ENCODE measurements at regions not wholly inside any gene's neighbourhood (a gene's known extent, or its start where the extent isn't known, plus 50 kb on each side); places are given as distances from the start of the nearest gene placed in this dataset.
A peak's percentile ranks its signal among the peaks of the same experiment; 100 is the strongest.
"Not testable (repeated sequence)": the region's sequence is repeated elsewhere in the genome, so short reads cannot be mapped to it uniquely, and the experiment has no call there.

DNA sequence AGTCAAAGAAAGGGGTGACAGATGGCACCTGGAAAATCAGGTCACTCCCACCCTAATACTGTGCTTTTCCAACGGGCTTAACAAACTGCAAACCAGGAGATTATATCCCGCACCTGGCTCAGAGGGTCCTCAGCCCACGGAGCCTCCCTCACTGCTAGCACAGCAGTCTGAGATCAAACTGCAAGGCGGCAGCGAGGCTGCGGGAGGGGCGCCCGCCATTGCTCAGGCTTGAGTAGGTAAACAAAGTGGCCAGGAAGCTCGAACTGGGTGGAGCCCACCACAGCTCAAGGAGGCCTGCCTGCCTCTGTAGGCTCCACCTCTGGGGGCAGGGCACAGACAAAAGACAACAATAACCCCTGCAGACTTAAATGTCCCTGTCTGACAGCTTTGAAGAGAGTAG is 445.6 kb upstream of the OLFM3 start:
- H3K18ac ChIP-seq (ENCODE audit: low read length); H3K4me3 ChIP-seq (ENCODE audit: low read depth, low read length); H3K4ac ChIP-seq (ENCODE audit: low read depth, low read length); H2AFZ ChIP-seq (ENCODE audit: insufficient read depth, low read length, poor library complexity); H2BK120ac ChIP-seq (ENCODE audit: insufficient read depth, low read length, poor library complexity); H3K79me2 ChIP-seq (ENCODE audit: control insufficient read depth, insufficient read depth, low read length, poor library complexity); H4K8ac ChIP-seq (ENCODE audit: low read depth, low read length); H3K79me1 ChIP-seq (ENCODE audit: low read length); H4K12ac ChIP-seq (ENCODE audit: low read depth, low read length); H3K4me1 ChIP-seq (ENCODE audit: control insufficient read depth in 1 of 2, insufficient read depth in 2 of 2, low read length in 2 of 2); H3K14ac ChIP-seq (ENCODE audit: low read length); H3K9me3 ChIP-seq (ENCODE audit: insufficient read depth, low read depth, low read length); H2AK5ac ChIP-seq (ENCODE audit: low read length); H3K27ac ChIP-seq (ENCODE audit: low read depth, low read length); H4K91ac ChIP-seq (ENCODE audit: low read depth, low read length); H3K36me3 ChIP-seq (ENCODE audit: control insufficient read depth in 1 of 2, insufficient read depth in 2 of 2, low read length in 2 of 2); H3K4me2 ChIP-seq (ENCODE audit: low read length); H3K9ac ChIP-seq (ENCODE audit: low read length); H2BK5ac ChIP-seq (ENCODE audit: low read depth, low read length, poor library complexity); H3K27me3 ChIP-seq (ENCODE audit: insufficient read depth, low read length); DNase-seq; H2BK12ac ChIP-seq (ENCODE audit: low read length); H3K23ac ChIP-seq (ENCODE audit: low read length): not testable (repeated sequence)
- WGBS (ENCODE audit: extremely low coverage, insufficient coverage, insufficient read length): no CpG with 5 or more reads among the region's 9 CpGs

DNA sequence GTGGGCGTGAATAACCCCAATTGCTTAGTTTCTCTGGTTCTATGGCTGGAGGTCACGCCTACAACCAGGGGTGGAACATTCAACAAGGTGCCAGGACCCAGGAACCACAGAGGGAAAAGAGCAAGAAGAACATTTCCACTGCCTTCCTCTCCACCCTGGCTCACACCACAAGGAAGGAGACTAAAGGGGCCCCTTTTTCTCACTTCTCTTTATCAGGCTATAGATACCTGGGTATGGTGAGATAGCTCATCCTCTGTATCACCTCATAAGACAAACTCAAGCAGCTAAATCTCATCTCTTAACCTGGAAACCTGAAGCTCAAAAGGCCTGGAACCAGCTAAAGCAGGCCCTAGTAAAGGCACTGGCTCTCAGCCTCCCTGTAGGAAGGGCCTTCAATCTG is 438.8 kb upstream of the OLFM3 start:
- Histone ChIP-seq H3K4ac (ENCODE audit: low read depth, low read length) (no peak overlapping the region), H3K23ac (ENCODE audit: low read length) (no peak overlapping the region), H2AFZ (ENCODE audit: insufficient read depth, low read length, poor library complexity) (no peak overlapping the region), H2AK5ac (ENCODE audit: low read length) (no peak overlapping the region), H2BK12ac (ENCODE audit: low read length) (peak overlapping the region; percentile 76), H2BK5ac (ENCODE audit: low read depth, low read length, poor library complexity) (no peak overlapping the region), H3K9ac (ENCODE audit: low read length) (no peak overlapping the region), H3K27ac (ENCODE audit: low read depth, low read length) (no peak overlapping the region), H3K4me3 (ENCODE audit: low read depth, low read length) (no peak overlapping the region), H3K27me3 (ENCODE audit: insufficient read depth, low read length) (no peaks in the 10 kb centered on the region), H3K4me2 (ENCODE audit: low read length) (no peak overlapping the region), H3K79me2 (ENCODE audit: control insufficient read depth, insufficient read depth, low read length, poor library complexity) (no peaks in the 10 kb centered on the region), H3K14ac (ENCODE audit: low read length) (no peak overlapping the region), H2BK120ac (ENCODE audit: insufficient read depth, low read length, poor library complexity) (peak overlapping the region; percentile 72), H3K79me1 (ENCODE audit: low read length) (peaks cover 2% of the 10 kb centered on the region), H3K36me3 (ENCODE audit: control insufficient read depth in 1 of 2, insufficient read depth in 2 of 2, low read length in 2 of 2) (no peaks in the 10 kb centered on the region), H4K8ac (ENCODE audit: low read depth, low read length) (peak overlapping the region; percentile 52), H4K12ac (ENCODE audit: low read depth, low read length) (no peak overlapping the region), H3K4me1 (ENCODE audit: control insufficient read depth in 1 of 2, insufficient read depth in 2 of 2, low read length in 2 of 2) (no peaks in the 10 kb centered on the region), H3K9me3 (ENCODE audit: insufficient read depth, low read depth, low read length) (no peaks in the 10 kb centered on the region), H4K91ac (ENCODE audit: low read depth, low read length) (peak overlapping the region; percentile 71), H3K18ac (ENCODE audit: low read length) (no peak overlapping the region)
- no CpG with 5 or more reads among the region's 2 CpGs for WGBS (ENCODE audit: extremely low coverage, insufficient coverage, insufficient read length)
- no peak for DNase-seq

DNA sequence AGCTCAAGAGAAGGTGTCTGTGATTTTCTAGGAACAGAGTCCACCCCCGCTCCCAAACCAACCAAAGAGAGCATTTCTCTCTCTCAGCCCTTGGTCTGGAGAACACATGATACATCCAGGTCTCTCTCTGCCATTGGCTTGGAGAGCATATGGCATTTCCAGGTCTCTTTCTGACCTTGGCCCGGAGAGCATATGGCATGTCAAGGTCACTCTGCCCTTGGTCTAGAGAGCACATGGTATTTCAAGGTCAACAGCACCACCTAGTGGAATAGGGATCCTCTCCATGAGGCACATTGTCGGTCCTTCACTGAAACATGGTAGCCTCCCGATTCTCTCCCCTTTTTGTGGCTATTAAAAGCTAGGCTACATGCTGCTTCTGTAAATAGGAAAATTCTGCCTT is 437.7 kb upstream of the OLFM3 start:
- no peak overlapping the region for H2BK5ac ChIP-seq (ENCODE audit: low read depth, low read length, poor library complexity)
- H3K27me3 ChIP-seq (ENCODE audit: insufficient read depth, low read length): no peaks in the 10 kb centered on the region
- peak in 1 of 2 donors; percentile 47 for DNase-seq
- no peak overlapping the region for H3K9ac ChIP-seq (ENCODE audit: low read length)
- no peak overlapping the region for H3K14ac ChIP-seq (ENCODE audit: low read length)
- H3K79me2 ChIP-seq (ENCODE audit: control insufficient read depth, insufficient read depth, low read length, poor library complexity): no peaks in the 10 kb centered on the region
- no peak overlapping the region for H3K4ac ChIP-seq (ENCODE audit: low read depth, low read length)
- no peak overlapping the region for H4K8ac ChIP-seq (ENCODE audit: low read depth, low read length)
- no peak overlapping the region for H4K91ac ChIP-seq (ENCODE audit: low read depth, low read length)
- no peak overlapping the region for H2AFZ ChIP-seq (ENCODE audit: insufficient read depth, low read length, poor library complexity)
- no peak overlapping the region for H4K12ac ChIP-seq (ENCODE audit: low read depth, low read length)
- no peak overlapping the region for H3K18ac ChIP-seq (ENCODE audit: low read length)
- H3K4me2 ChIP-seq (ENCODE audit: low read length): no peak overlapping the region
- no peaks in the 10 kb centered on the region for H3K4me1 ChIP-seq (ENCODE audit: control insufficient read depth in 1 of 2, insufficient read depth in 2 of 2, low read length in 2 of 2)
- no peak overlapping the region for H3K4me3 ChIP-seq (ENCODE audit: low read depth, low read length)
- no peak overlapping the region for H2AK5ac ChIP-seq (ENCODE audit: low read length)
- no peaks in the 10 kb centered on the region for H3K36me3 ChIP-seq (ENCODE audit: control insufficient read depth in 1 of 2, insufficient read depth in 2 of 2, low read length in 2 of 2)
- H2BK12ac ChIP-seq (ENCODE audit: low read length): no peak overlapping the region
- whole genome bisulfite sequencing (ENCODE audit: extremely low coverage, insufficient coverage, insufficient read length): no CpG with 5 or more reads among the region's 4 CpGs
- no peak overlapping the region for H2BK120ac ChIP-seq (ENCODE audit: insufficient read depth, low read length, poor library complexity)
- H3K9me3 ChIP-seq (ENCODE audit: insufficient read depth, low read depth, low read length): no peaks in the 10 kb centered on the region
- H3K23ac ChIP-seq (ENCODE audit: low read length): no peak overlapping the region
- peaks cover 2% of the 10 kb centered on the region for H3K79me1 ChIP-seq (ENCODE audit: low read length)
- H3K27ac ChIP-seq (ENCODE audit: low read depth, low read length): no peak overlapping the region

DNA sequence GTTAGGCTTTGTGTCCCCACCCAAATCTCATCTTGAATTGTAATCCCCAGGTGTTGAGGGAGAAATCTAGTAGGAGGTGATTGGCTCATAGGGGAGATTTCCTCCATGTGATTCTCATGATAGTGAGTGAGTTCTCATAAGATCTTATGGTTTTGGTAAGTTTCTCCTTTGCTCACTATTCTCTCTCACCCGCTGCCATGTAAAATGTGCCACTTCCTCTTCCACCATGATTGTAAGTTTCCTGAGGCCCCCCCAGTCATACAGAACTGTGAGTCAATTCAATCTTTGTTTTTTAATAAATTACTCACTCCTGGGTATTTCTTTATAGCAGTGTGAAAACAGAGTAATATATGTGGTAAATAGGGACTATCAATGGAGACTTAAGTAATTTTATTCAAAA is 434.5 kb upstream of the OLFM3 start:
- Histone ChIP-seq H2AK5ac (ENCODE audit: low read length) (no peak overlapping the region), H3K14ac (ENCODE audit: low read length) (no peak overlapping the region), H3K4ac (ENCODE audit: low read depth, low read length) (no peak overlapping the region), H3K9ac (ENCODE audit: low read length) (no peak overlapping the region), H3K36me3 (ENCODE audit: control insufficient read depth in 1 of 2, insufficient read depth in 2 of 2, low read length in 2 of 2) (no peaks in the 10 kb centered on the region), H2BK120ac (ENCODE audit: insufficient read depth, low read length, poor library complexity) (no peak overlapping the region), H3K27me3 (ENCODE audit: insufficient read depth, low read length) (no peaks in the 10 kb centered on the region), H3K18ac (ENCODE audit: low read length) (no peak overlapping the region), H3K4me2 (ENCODE audit: low read length) (no peak overlapping the region), H4K8ac (ENCODE audit: low read depth, low read length) (no peak overlapping the region), H4K91ac (ENCODE audit: low read depth, low read length) (no peak overlapping the region), H3K4me1 (ENCODE audit: control insufficient read depth in 1 of 2, insufficient read depth in 2 of 2, low read length in 2 of 2) (no peaks in the 10 kb centered on the region), H2BK12ac (ENCODE audit: low read length) (no peak overlapping the region), H3K79me1 (ENCODE audit: low read length) (peaks cover 2% of the 10 kb centered on the region), H3K79me2 (ENCODE audit: control insufficient read depth, insufficient read depth, low read length, poor library complexity) (no peaks in the 10 kb centered on the region), H4K12ac (ENCODE audit: low read depth, low read length) (no peak overlapping the region), H3K27ac (ENCODE audit: low read depth, low read length) (no peak overlapping the region), H3K4me3 (ENCODE audit: low read depth, low read length) (no peak overlapping the region), H2AFZ (ENCODE audit: insufficient read depth, low read length, poor library complexity) (no peak overlapping the region), H2BK5ac (ENCODE audit: low read depth, low read length, poor library complexity) (no peak overlapping the region), H3K9me3 (ENCODE audit: insufficient read depth, low read depth, low read length) (no peaks in the 10 kb centered on the region), H3K23ac (ENCODE audit: low read length) (no peak overlapping the region)
- DNase-seq: no peak
- no CpG with 5 or more reads among the region's 1 CpG for whole genome bisulfite sequencing (ENCODE audit: extremely low coverage, insufficient coverage, insufficient read length)
